ENCODE measurements at regions not wholly inside any gene's neighbourhood (a gene's known extent, or its start where the extent isn't known, plus 50 kb on each side); places are given as distances from the start of the nearest gene placed in this dataset.

DNA sequence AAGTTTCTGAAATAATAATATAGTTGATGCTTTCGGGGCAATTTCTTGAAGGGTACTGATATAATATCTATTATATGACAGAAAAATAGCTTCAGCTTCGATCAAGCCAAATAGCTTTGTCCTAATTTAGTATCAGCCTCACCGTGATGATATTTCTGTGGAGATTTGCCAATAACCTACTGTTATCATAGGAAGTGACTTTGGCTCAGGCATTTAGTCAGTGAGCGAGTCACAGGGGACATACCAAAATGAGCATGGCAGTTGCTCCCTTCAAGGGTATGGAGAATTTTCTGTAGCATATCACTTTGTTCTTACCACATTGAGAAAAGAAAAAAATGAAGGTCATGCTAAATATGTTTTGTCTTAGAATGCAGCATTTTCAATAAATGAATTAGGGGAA lies 767.6 kb upstream of the SLITRK1 start:
- no peaks in the 10 kb centered on the region for H3K36me3 ChIP-seq
- in situ Hi-C loops (cut with MboI; ENCODE audit: low sequenced_read_pairs in 4 of 4) (no loop called here), intact Hi-C loops (cut with DNase I; ENCODE audit: low total_unique reads) (no loop called here)
- H3K4me1 ChIP-seq = no peaks in the 10 kb centered on the region
- TF ChIP-seq CTCF (IDR thresholded peaks at IDR 0.05 in 4 of 5, conservative IDR thresholded peaks at IDR 0.05 in 1 of 5) = no peak
- TF ChIP-seq POLR2A (IDR thresholded peaks at IDR 0.05) = no peak
- no peak for DNase-seq
- H3K27ac ChIP-seq = no peak overlapping the region
- no peak for ATAC-seq
- H3K4me3 ChIP-seq = no peak overlapping the region
- H3K9me3 ChIP-seq = no peaks in the 10 kb centered on the region
- H3K27me3 ChIP-seq = no peaks in the 10 kb centered on the region

DNA sequence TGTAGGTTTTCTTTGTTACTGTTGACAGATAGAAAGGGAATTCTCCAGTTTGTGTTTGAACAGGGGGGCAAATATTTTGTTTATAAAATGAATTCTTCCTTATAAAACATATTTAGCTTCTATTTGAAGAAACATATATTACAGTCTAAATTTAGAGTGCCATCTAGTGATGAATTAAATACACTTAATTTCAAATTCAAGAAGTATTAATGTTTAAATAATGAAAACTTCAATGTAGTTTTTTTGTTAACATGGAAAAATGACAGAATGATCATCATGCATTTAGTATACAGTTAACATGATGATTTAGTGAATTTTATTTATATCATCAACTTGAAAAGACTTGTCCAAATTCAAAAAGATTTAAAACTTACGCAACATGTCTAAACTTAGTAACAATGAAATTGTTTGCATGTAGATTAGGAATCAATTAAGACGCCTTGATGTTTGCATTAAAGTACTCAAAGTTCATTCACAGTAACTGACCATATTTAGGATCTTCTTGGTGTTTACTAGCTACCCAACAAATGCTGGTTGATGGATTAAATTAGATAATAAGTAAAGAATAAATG lies 765.9 kb upstream of the SLITRK1 start:
- intact Hi-C loops (cut with DNase I; ENCODE audit: low total_unique reads) (no loop called here), in situ Hi-C loops (cut with MboI; ENCODE audit: low sequenced_read_pairs in 4 of 4) (no loop called here)
- Histone ChIP-seq H3K36me3 (no peaks in the 10 kb centered on the region), H3K4me1 (no peaks in the 10 kb centered on the region), H3K4me3 (no peak overlapping the region), H3K27ac (no peak overlapping the region), H3K9me3 (no peaks in the 10 kb centered on the region), H3K27me3 (no peaks in the 10 kb centered on the region)
- TF ChIP-seq CTCF (IDR thresholded peaks at IDR 0.05 in 4 of 5, conservative IDR thresholded peaks at IDR 0.05 in 1 of 5) = no peak
- TF ChIP-seq POLR2A (IDR thresholded peaks at IDR 0.05) = no peak
- DNase-seq (no peak), ATAC-seq (no peak)

DNA sequence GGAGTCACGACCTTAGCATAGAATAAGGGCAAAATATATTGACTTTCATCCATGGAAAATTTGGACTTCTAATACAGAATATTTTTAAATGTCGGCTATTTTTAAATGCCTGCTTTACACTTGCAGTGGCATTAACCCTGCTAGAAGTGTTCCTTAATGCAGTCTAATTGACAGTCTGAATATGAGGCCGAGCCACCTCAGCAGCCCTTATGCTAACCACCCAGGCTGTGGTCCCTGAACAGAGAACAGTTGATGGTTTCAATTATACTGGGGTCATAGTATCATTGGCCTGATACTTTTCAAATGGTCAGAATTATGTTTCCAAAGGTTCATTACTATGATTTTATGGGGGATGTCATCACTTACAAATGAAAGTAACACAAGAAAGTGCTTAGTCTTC lies 764.7 kb upstream of the SLITRK1 start:
- Histone ChIP-seq H3K27ac (no peak overlapping the region), H3K4me1 (no peaks in the 10 kb centered on the region), H3K4me3 (no peak overlapping the region), H3K36me3 (no peaks in the 10 kb centered on the region), H3K9me3 (no peaks in the 10 kb centered on the region), H3K27me3 (no peaks in the 10 kb centered on the region)
- intact Hi-C loops (cut with DNase I; ENCODE audit: low total_unique reads) = no loop called here
- DNase-seq (no peak), ATAC-seq (no peak)
- TF ChIP-seq POLR2A (IDR thresholded peaks at IDR 0.05) (no peak), CTCF (IDR thresholded peaks at IDR 0.05 in 4 of 5, conservative IDR thresholded peaks at IDR 0.05 in 1 of 5) (no peak)
- in situ Hi-C loops (cut with MboI; ENCODE audit: low sequenced_read_pairs in 4 of 4) = no loop called here

- in situ Hi-C loops (cut with MboI; ENCODE audit: low sequenced_read_pairs in 4 of 4) = no loop called here
- TF ChIP-seq POLR2A (IDR thresholded peaks at IDR 0.05) (no peak), CTCF (IDR thresholded peaks at IDR 0.05 in 4 of 5, conservative IDR thresholded peaks at IDR 0.05 in 1 of 5) (no peak)
- no peak overlapping the region for H3K4me3 ChIP-seq
- no peak for ATAC-seq
- H3K36me3 ChIP-seq = no peaks in the 10 kb centered on the region
- no peaks in the 10 kb centered on the region for H3K27me3 ChIP-seq
- H3K4me1 ChIP-seq = no peaks in the 10 kb centered on the region
- H3K9me3 ChIP-seq = no peaks in the 10 kb centered on the region
- intact Hi-C loops (cut with DNase I; ENCODE audit: low total_unique reads) = no loop called here
- DNase-seq = no peak
- H3K27ac ChIP-seq = no peak overlapping the region
Measured at GRCh38 chr13:84645196-84646012, 763.1 kb upstream of the SLITRK1 start.
